K562 (cell line): ENCODE measurements at regions not wholly inside any gene's neighbourhood (a gene's known extent, or its start where the extent isn't known, plus 50 kb on each side); places are given as distances from the start of the nearest gene placed in this dataset.

ENCODE experiments used
- CHD1 ChIP-seq: fragments of 200-600 bp; sonication (generic); IDR thresholded peaks from one replicate; pipeline ENCODE4 v1.6.1; 2012; ENCODE audit warnings: mild to moderate bottlenecking, moderate library complexity, low read length, inconsistent platforms
- CTCF ChIP-seq, 3 experiments: IDR thresholded peaks in 2 of 3; conservative IDR thresholded peaks in 1 of 3; 2 replicates each; pipeline ENCODE4 v1.5.1; 2011 to 2012; ENCODE audit warnings: low read length in 3 of 3, mild to moderate bottlenecking in 3 of 3, control low read depth in 2 of 3, improper control_type of control experiment in 1 of 3, inconsistent platforms in 1 of 3, low read depth in 1 of 3, mixed read lengths in 1 of 3, moderate library complexity in 1 of 3; ENCODE audit not compliant: insufficient read depth in 2 of 3
- DPF2 ChIP-seq: fragments of 450-650 bp; IDR thresholded peaks from 2 replicates; pipeline ENCODE4 v1.6.1; 2016
- EP300 ChIP-seq: IDR thresholded peaks from 2 replicates; pipeline ENCODE4 v1.6.1; 2012; ENCODE audit warnings: low read length, improper control_type of control experiment
- ESRRA ChIP-seq: fragments of 450-650 bp; IDR thresholded peaks from 2 replicates; pipeline ENCODE4 v1.6.1; 2014; ENCODE audit warnings: low read depth, mild to moderate bottlenecking, moderate library complexity, borderline replicate concordance
- EZH2 ChIP-seq: IDR thresholded peaks from 2 replicates; pipeline ENCODE4 v1.6.1; 2012; ENCODE audit warnings: low read depth, mild to moderate bottlenecking, inconsistent platforms, low read length, borderline replicate concordance
- GABPB1 ChIP-seq: sonication (generic); formaldehyde crosslinking; IDR thresholded peaks from 2 replicates; pipeline ENCODE4 v1.8.0; 2022; ENCODE audit warnings: mild to moderate bottlenecking, missing genetic modification reagents
- MTA3 ChIP-seq: fragments of 450-650 bp; formaldehyde crosslinking; IDR thresholded peaks from 2 replicates; pipeline ENCODE4 v1.6.1; 2017; ENCODE audit warnings: mild to moderate bottlenecking, borderline replicate concordance
- MYNN ChIP-seq, 2 experiments: sonication (generic); formaldehyde crosslinking in 1 of 2; IDR thresholded peaks; 2 replicates each; pipeline versions ENCODE4 v1.5.0 to v1.6.1; 2016 to 2020; ENCODE audit warnings: antibody characterized with exemption in 1 of 2, missing genetic modification reagents in 1 of 2
- RERE ChIP-seq: sonication (generic); formaldehyde crosslinking; IDR thresholded peaks from 2 replicates; pipeline ENCODE4 v1.8.0; 2023; ENCODE audit warnings: missing genetic modification reagents, mild to moderate bottlenecking, borderline replicate concordance
- RNF219 ChIP-seq: fragments of 250-450 bp; sonication (Bioruptor Pico); IDR thresholded peaks from 2 replicates; pipeline ENCODE4 v1.5.0; 2022; ENCODE audit warnings: mild to moderate bottlenecking
- ZBTB11 ChIP-seq, 3 experiments: fragments of 200-800 bp in 1 of 3; fragments of 250-450 bp in 1 of 3; fragments of 450-650 bp in 1 of 3; sonication (Bioruptor Pico) in 1 of 3; sonication (Bioruptor generic) in 1 of 3; formaldehyde crosslinking in 1 of 3; IDR thresholded peaks; 2 replicates each; pipeline versions ENCODE4 v1.6.1 to v1.8.0; 2016 to 2022; ENCODE audit warnings: mild to moderate bottlenecking in 2 of 3, missing genetic modification characterization in 2 of 3, missing compliant biosample characterization in 1 of 3, moderate library complexity in 1 of 3
- ZKSCAN1 ChIP-seq: fragments of 150-350 bp; IDR thresholded peaks from 2 replicates; pipeline ENCODE4 v1.6.1; 2016; ENCODE audit warnings: low read depth, low read length

GRCh38 chr20:47934761-47935160, 149.5 kb upstream of the SULF2 start:
- TF ChIP-seq EP300, result no peak
- TF ChIP-seq RERE, result no peak
- no peak for TF ChIP-seq GABPB1 (CRISPR knock-in tag)
- no peak for TF ChIP-seq ZKSCAN1
- TF ChIP-seq MYNN (IDR thresholded peaks at IDR 0.05), result no peak
- TF ChIP-seq MYNN (CRISPR knock-in tag; IDR thresholded peaks at IDR 0.05), result no peak
- TF ChIP-seq ESRRA, result no peak
- no peak for TF ChIP-seq CHD1
- no peak for TF ChIP-seq RNF219
- TF ChIP-seq MTA3, result no peak
- TF ChIP-seq CTCF (IDR thresholded peaks at IDR 0.05 in 2 of 3, conservative IDR thresholded peaks at IDR 0.05 in 1 of 3; ENCODE audit: insufficient read depth in 2 of 3, low read depth in 1 of 3, low read length in 3 of 3), result no peak
- no peak for TF ChIP-seq DPF2
- TF ChIP-seq EZH2, result no peak
- no peak for TF ChIP-seq ZBTB11 (CRISPR knock-in tag; IDR thresholded peaks at IDR 0.05)
